GM21515 (cell line): ENCODE measurements at regions not wholly inside any gene's neighbourhood (a gene's known extent, or its start where the extent isn't known, plus 50 kb on each side); places are given as distances from the start of the nearest gene placed in this dataset.
"Not testable (repeated sequence)": the region's sequence is repeated elsewhere in the genome, so short reads cannot be mapped to it uniquely, and the experiment has no call there.

ENCODE experiments used
- ATAC-seq: cut with Tn5 transposase; IDR thresholded peaks from one replicate; pipeline ENCODE4 v1.9.1; 2021; ENCODE audit not compliant: unreplicated experiment

GRCh38 chr10:44564361-44564760, 179.5 kb upstream of the CXCL12 start:
- ATAC-seq, result no peak

DNA sequence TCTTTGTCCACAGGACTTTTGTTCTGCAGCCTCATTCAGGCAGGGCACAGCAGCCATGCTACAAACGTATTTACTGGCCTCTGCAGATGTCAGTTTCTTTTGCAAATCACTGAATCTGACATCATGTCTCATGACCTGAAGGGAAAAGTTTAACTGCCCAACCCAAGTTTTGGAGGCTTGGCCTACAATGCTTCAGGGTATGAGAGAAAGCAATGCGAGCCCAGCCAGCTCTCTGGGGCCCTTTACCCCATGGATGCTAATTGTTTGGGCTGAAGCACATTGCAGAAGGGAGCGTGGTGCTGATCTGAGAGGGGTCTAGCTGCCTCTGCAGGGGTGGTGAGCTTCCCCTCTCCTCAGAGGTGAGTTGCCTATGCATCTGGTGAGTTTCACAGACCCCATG, 179.9 kb upstream of the CXCL12 start:
- no peak for ATAC-seq

DNA sequence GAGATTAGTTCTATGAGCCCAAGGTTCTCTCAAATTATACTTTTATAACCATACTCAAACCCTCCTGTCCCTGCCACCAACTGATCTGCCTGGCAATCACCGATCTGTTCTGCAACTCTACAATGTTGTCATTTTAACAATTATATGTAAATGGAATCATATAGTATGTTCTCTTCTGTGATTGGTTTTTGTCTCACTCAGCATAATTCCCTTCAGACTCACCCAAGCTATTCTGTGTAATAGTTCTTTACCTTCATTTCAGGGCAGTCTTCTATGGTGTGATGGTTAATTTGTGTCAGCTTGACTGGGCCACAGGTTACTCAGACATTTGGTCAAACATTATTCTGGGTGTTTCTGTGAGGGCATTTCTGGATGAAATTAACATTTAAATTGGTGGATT, 181.9 kb upstream of the CXCL12 start:
- no peak for ATAC-seq

DNA sequence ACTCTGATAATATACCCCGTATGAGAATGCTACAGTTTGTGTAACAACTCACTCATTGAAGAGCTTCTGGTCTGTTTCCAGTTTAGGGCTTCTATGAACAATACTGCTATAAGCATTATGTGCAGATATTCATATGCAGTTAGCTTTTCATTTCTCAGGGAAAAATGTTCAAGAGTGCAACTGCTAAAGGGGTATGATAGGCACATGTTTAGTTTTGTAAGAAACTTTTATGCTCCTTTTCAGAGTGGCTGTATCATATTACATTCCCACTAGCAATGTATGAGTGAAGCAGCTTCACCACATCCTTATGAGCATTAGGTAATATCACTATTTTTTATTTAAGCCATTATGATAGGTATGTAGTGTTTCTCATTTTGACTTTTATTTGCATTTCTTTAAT, 182.6 kb upstream of the CXCL12 start:
- ATAC-seq, result no peak

GRCh38 chr10:44569193-44570091, 184.5 kb upstream of the CXCL12 start:
- ATAC-seq, result no peak

GRCh38 chr10:44571701-44572100, 186.8 kb upstream of the CXCL12 start:
- no peak for ATAC-seq

DNA sequence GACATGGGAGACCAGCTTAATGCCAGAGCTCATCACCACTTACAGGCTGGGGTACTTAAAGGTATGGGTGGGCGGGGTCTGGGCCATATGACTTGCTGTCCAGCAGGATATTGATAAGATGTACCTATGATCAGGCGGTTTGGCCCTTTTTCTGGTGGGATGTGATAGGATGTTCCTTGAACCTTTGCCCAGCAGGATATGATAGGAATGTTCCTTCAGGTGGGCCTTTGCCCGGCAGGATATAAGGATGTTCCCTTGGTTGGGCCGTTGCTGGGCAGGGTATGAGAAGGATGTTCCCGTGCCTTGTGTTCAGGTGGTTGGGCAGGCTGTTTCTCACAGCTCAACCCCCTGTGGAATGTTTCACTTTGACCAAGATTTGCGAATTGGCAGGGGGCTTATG, 187.2 kb upstream of the CXCL12 start:
- ATAC-seq, result no peak

- no peak for ATAC-seq
Observed at GRCh38 chr10:44573821-44574220, 188.9 kb upstream of the CXCL12 start.

DNA sequence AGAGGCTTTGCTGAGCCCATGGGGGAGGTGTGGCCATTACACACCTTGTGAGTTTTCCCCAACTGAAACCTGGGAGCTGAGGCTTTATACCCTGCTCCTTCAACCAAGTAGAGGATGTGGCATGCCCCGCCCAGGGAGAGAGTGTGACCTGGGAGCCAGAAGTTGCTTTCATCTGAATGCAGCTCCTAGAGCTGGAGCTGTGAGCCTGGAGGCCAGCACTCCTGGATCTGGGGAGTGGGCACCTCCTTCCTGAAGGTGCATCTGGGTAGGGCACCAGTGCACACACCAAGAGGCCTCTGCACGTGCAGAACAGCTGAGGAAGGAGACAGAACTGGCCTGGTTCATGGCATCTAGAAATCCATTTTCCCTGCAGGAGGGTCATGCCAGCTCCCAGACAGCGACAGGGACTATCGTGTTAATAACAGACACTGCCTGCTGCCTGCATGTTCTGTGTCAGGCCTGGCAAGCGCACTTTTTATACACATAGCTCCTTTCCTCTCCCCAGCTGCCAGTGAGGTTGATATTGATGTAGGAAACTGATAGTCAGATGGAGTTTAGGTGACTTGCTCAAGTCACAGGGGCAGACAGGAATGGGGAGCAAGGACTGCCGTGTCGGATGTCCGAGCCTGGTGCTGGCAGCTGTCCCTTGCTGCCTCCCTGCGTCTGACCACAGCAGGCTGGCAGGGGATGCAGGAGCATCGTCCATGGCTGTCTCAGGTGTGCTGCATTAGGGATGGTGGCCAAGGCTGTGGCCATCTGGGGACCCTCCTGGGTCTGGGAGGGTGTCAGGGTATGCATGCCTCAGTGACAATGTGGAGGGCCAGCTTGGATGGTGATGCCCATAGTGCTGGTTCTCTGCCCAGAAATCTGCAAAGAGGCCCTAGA, 189.9 kb upstream of the CXCL12 start:
- ATAC-seq, result no peak

- no peak for ATAC-seq
Observed at GRCh38 chr10:44575601-44576380, 190.9 kb upstream of the CXCL12 start.

DNA sequence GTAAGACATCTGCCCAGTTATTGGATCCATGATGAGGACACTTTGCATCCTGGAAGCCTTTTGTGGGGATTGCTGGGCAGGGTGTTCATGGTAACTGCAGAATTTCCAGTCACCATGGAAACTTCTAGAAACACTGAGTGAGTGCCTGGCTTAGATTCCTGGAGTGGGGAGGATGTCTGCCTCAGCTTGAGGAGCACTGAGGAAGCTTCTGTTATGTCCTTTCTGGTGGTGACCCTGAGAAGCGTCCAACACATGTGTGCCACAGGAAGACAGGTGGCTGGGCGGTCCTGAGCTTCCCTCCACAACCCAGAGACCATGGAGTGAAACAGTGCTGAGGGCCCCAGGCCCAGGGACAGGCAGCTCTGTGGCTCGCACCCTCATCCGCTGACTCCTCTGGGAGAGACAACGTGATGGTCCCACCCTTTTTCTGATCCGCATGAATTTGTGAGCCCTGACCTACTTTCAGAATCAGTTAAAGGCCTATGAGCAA, 191.8 kb upstream of the CXCL12 start:
- ATAC-seq, result no peak

GRCh38 chr10:44577533-44577932, 192.6 kb upstream of the CXCL12 start:
- no peak for ATAC-seq

- ATAC-seq, result no peak
Observed at GRCh38 chr10:44578271-44578670, 193.4 kb upstream of the CXCL12 start.

DNA sequence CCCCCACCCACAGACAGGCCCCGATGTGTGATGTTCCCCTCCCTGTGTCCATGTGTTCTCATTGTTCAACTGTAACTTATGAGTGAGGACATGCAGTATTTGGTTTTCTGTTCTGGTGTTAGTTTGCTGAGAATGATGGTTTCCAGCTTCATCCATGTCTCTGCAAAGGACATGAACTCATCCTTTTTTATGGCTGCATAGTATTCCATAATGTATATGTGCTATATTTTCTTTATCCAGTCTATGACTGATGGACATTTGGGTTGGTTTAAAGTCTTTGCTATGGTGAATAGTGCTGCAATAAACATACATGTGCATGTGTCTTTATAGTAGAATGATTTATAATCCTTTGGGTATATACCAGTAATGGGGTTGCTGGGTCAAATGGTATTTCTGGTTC, 194.1 kb upstream of the CXCL12 start:
- not testable (repeated sequence) for ATAC-seq

- no peak for ATAC-seq
Observed at GRCh38 chr10:44581996-44582395, 197.1 kb upstream of the CXCL12 start.

GRCh38 chr10:44587488-44588318, 202.8 kb upstream of the CXCL12 start:
- no peak for ATAC-seq

GRCh38 chr10:44589181-44589943, 204.5 kb upstream of the CXCL12 start:
- ATAC-seq, result no peak

DNA sequence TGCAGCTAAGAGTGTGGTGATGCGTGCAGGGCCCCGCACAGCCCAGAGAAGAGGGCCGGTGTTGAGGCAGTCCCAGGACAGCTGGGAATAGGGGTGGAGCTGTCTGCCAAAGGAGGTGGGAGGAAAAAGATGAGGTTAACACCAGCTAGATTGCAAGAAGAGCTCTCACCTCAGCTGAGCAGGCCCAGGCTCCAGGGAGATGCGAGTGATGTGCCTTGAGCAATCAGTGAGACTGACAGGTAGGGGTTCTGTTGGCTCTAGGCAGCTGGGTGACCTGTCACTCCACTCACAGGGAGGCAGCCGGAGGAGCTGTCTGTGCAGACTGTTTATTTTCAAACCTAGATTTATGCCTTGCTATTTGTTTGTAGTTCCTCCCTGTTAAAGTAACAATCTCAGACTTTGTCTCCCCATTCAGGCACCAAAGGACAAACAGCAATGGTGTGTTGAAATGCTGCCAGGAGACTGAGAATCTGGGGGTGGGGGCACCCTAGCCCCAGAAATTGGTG, 205.1 kb upstream of the CXCL12 start:
- ATAC-seq, result no peak

GRCh38 chr10:44591911-44592310, 207.0 kb upstream of the CXCL12 start:
- no peak for ATAC-seq
